H1 (cell line): ENCODE measurements at regions not wholly inside any gene's neighbourhood (a gene's known extent, or its start where the extent isn't known, plus 50 kb on each side); places are given as distances from the start of the nearest gene placed in this dataset.

ENCODE experiments used
- CTCF ChIA-PET: fragments of 300-600 bp; sonication (Branson Sonifier 250); formaldehyde crosslinking; loops from one replicate; lab custom pipeline; 2021; ENCODE audit not compliant: partially characterized antibody; lab: Charles Lee
- POLR2A ChIA-PET: fragments of 300-600 bp; sonication (Branson Sonifier 250); formaldehyde crosslinking; loops from one replicate; lab custom pipeline; 2021; ENCODE audit warnings: inconsistent platforms; ENCODE audit not compliant: partially characterized antibody; lab: Charles Lee
- DNase-seq, 2 experiments: peaks; one replicate each; pipeline versions ENCODE4 v3.0.0 to v3.0.0-alpha.2; 2010 to 2022; ENCODE audit warnings: low spot score in 2 of 2, low read depth in 1 of 2, mixed read lengths in 1 of 2
- FAIRE-seq: peaks from 2 replicates; lab custom pipeline; 2011; peaks lifted over from hg19 to GRCh38; lab: Jason Lieb, UNC
- H2AFZ ChIP-seq: 2 replicates; pipeline ENCODE4 v1.8.1; 2012; ENCODE audit warnings: low read length, inconsistent platforms
- H2AK5ac ChIP-seq: 2 replicates; pipeline ENCODE4 v1.6.1; 2013; ENCODE audit warnings: low read depth, low read length
- H2BK120ac ChIP-seq: replicated peaks from 2 replicates; pipeline ENCODE3; 2013; ENCODE audit warnings: low read depth, low read length, inconsistent platforms
- H2BK12ac ChIP-seq: 2 replicates; pipeline ENCODE4 v1.6.1; 2013; ENCODE audit warnings: low read depth, low read length
- H2BK15ac ChIP-seq: 2 replicates; pipeline ENCODE4 v1.6.1; 2013; ENCODE audit warnings: low read length
- H2BK20ac ChIP-seq: 2 replicates; pipeline ENCODE4 v1.6.1; 2013; ENCODE audit warnings: low read length
- H2BK5ac ChIP-seq: 2 replicates; pipeline ENCODE4 v1.6.1; 2013; ENCODE audit warnings: low read depth, low read length
- H3K14ac ChIP-seq: 2 replicates; pipeline ENCODE4 v1.6.1; 2013; ENCODE audit warnings: inconsistent platforms; ENCODE audit not compliant: insufficient read length
- H3K18ac ChIP-seq: 2 replicates; pipeline ENCODE4 v1.6.1; 2013; ENCODE audit warnings: low read length; ENCODE audit errors: extremely low read depth
- H3K23ac ChIP-seq: 2 replicates; pipeline ENCODE4 v1.6.1; 2013; ENCODE audit warnings: inconsistent platforms; ENCODE audit not compliant: insufficient read length
- H3K23me2 ChIP-seq: 2 replicates; pipeline ENCODE4 v1.6.1; 2013; ENCODE audit warnings: low read depth, low read length
- H3K27ac ChIP-seq: 2 replicates; pipeline ENCODE4 v1.6.1; 2011; ENCODE audit warnings: low read depth, low read length, inconsistent platforms
- H3K27me3 ChIP-seq, 4 experiments: replicated peaks in 1 of 4; 1 replicate in 1 of 4; 2 replicates in 3 of 4; pipeline versions ENCODE4 v1.6.1 to v1.8.1; 2011 to 2013; ENCODE audit warnings: low read length in 3 of 4, mild to moderate bottlenecking in 3 of 4, inconsistent platforms in 2 of 4, mixed read lengths in 2 of 4, moderate library complexity in 1 of 4; ENCODE audit not compliant: control insufficient read depth in 3 of 4, insufficient read depth in 3 of 4; ENCODE audit errors: extremely low read depth in 1 of 4
- H3K36me3 ChIP-seq, 4 experiments: 2 replicates each; pipeline versions ENCODE4 v1.6.1 to v1.8.1; 2011 to 2013; ENCODE audit warnings: mild to moderate bottlenecking in 4 of 4, low read length in 3 of 4, moderate library complexity in 2 of 4, control low read depth in 1 of 4, inconsistent platforms in 1 of 4; ENCODE audit not compliant: insufficient read depth in 4 of 4, control insufficient read depth in 2 of 4
- H3K4ac ChIP-seq: replicated peaks from 2 replicates; pipeline ENCODE3; 2013; ENCODE audit warnings: low read length, low read depth, mixed read lengths, inconsistent platforms; ENCODE audit not compliant: insufficient read length
- H3K4me1 ChIP-seq, 4 experiments: replicated peaks in 1 of 4; 1 replicate in 1 of 4; 2 replicates in 3 of 4; pipeline versions ENCODE4 v1.6.1 to v1.8.1; 2011 to 2013; ENCODE audit warnings: low read length in 3 of 4, inconsistent platforms in 2 of 4, mixed read lengths in 1 of 4; ENCODE audit not compliant: insufficient read depth in 4 of 4, control insufficient read depth in 3 of 4
- H3K4me2 ChIP-seq, 2 experiments: 2 replicates each; pipeline versions ENCODE4 v1.6.1 to v1.8.1; 2011 to 2013; ENCODE audit warnings: low read depth in 2 of 2, low read length in 2 of 2, control low read depth in 1 of 2, inconsistent platforms in 1 of 2, mild to moderate bottlenecking in 1 of 2; ENCODE audit not compliant: insufficient read depth in 1 of 2
- H3K4me3 ChIP-seq, 4 experiments: fragments of 200-600, 300-600 bp in 1 of 4; sonication (generic), shearing (Covaris generic), sonication (Bioruptor Twin) in 1 of 4; 2 replicates each; pipeline versions ENCODE4 v1.5.1 to v1.8.1; 2011 to 2016; ENCODE audit warnings: low read length in 4 of 4, low read depth in 3 of 4, control low read depth in 2 of 4, inconsistent platforms in 2 of 4, mild to moderate bottlenecking in 2 of 4, mixed read lengths in 1 of 4, moderate library complexity in 1 of 4; ENCODE audit not compliant: insufficient read depth in 2 of 4; ENCODE audit errors: extremely low read depth in 1 of 4
- H3K56ac ChIP-seq: replicated peaks from 2 replicates; pipeline ENCODE3; 2013; ENCODE audit warnings: low read depth, mild to moderate bottlenecking, mixed read lengths, low read length, inconsistent platforms; ENCODE audit not compliant: insufficient read length
- H3K79me1 ChIP-seq: 2 replicates; pipeline ENCODE4 v1.6.1; 2013; ENCODE audit warnings: low read depth, low read length, control low read depth
- H3K79me2 ChIP-seq, 2 experiments: 2 replicates each; pipeline versions ENCODE4 v1.6.1 to v1.8.1; 2012 to 2013; ENCODE audit warnings: low read length in 2 of 2, mild to moderate bottlenecking in 2 of 2, inconsistent platforms in 1 of 2; ENCODE audit not compliant: insufficient read depth in 2 of 2, control insufficient read depth in 1 of 2
- H3K9ac ChIP-seq, 4 experiments: replicated peaks in 1 of 4; 1 replicate in 1 of 4; 2 replicates in 3 of 4; pipeline versions ENCODE4 v1.6.1 to v1.8.1; 2011 to 2013; ENCODE audit warnings: low read depth in 3 of 4, low read length in 3 of 4, control low read depth in 2 of 4, mild to moderate bottlenecking in 2 of 4, moderate library complexity in 2 of 4, inconsistent platforms in 1 of 4; ENCODE audit errors: extremely low read depth in 1 of 4
- H3K9me3 ChIP-seq, 2 experiments: 2 replicates each; pipeline versions ENCODE4 v1.6.1 to v1.8.1; 2012 to 2013; ENCODE audit warnings: mild to moderate bottlenecking in 2 of 2, moderate library complexity in 2 of 2, control low read depth in 1 of 2, inconsistent platforms in 1 of 2, low read depth in 1 of 2, low read length in 1 of 2, mixed read lengths in 1 of 2; ENCODE audit not compliant: insufficient read depth in 2 of 2
- H4K20me1 ChIP-seq, 2 experiments: replicated peaks in 1 of 2; 2 replicates each; pipeline versions ENCODE3 to v1.8.1; 2011 to 2013; ENCODE audit warnings: inconsistent platforms in 2 of 2, low read length in 2 of 2, mild to moderate bottlenecking in 1 of 2; ENCODE audit not compliant: insufficient read depth in 2 of 2, control insufficient read depth in 1 of 2
- H4K5ac ChIP-seq: 2 replicates; pipeline ENCODE4 v1.6.1; 2013; ENCODE audit warnings: low read length, low read depth, mixed read lengths, inconsistent platforms; ENCODE audit not compliant: insufficient read length
- H4K8ac ChIP-seq: 2 replicates; pipeline ENCODE4 v1.8.0; 2013; ENCODE audit warnings: mild to moderate bottlenecking, moderate library complexity, low read length, inconsistent platforms; ENCODE audit not compliant: insufficient read depth; ENCODE audit errors: extremely low read depth
- H4K91ac ChIP-seq: replicated peaks from 2 replicates; pipeline ENCODE3; 2013; ENCODE audit warnings: low read length, mixed read lengths, inconsistent platforms; ENCODE audit not compliant: insufficient read length
- CEBPB ChIP-seq: IDR thresholded peaks from 2 replicates; pipeline ENCODE4 v1.6.1; 2012; ENCODE audit warnings: low read depth, low read length
- GABPA ChIP-seq: IDR thresholded peaks from 2 replicates; pipeline ENCODE4 v1.6.1; 2011; ENCODE audit warnings: mild to moderate bottlenecking, low read length, moderate library complexity, borderline replicate concordance; ENCODE audit not compliant: insufficient read depth
- HDAC6 ChIP-seq: IDR thresholded peaks from one replicate; pipeline ENCODE4 v1.7.1; 2012; ENCODE audit warnings: low read depth, mild to moderate bottlenecking, inconsistent platforms, low read length, moderate library complexity
- NRF1 ChIP-seq: IDR thresholded peaks from 2 replicates; pipeline ENCODE4 v1.6.1; 2011; ENCODE audit warnings: mild to moderate bottlenecking, low read depth, low read length, improper control_type of control experiment
- PHF8 ChIP-seq: fragments of 200-600 bp; sonication (generic); conservative IDR thresholded peaks from 2 replicates; pipeline ENCODE4 v1.7.1; 2012; ENCODE audit warnings: low read depth, mild to moderate bottlenecking, inconsistent platforms, low read length, moderate library complexity
- POLR2AphosphoS5 ChIP-seq: IDR thresholded peaks from 2 replicates; pipeline ENCODE4 v1.6.1; 2011; ENCODE audit warnings: low read depth, low read length
- RXRA ChIP-seq: IDR thresholded peaks from 2 replicates; pipeline ENCODE4 v1.6.1; 2011; ENCODE audit warnings: low read depth, mild to moderate bottlenecking, low read length, moderate library complexity; ENCODE audit not compliant: insufficient read depth
- SIN3A ChIP-seq, 2 experiments: IDR thresholded peaks in 1 of 2; conservative IDR thresholded peaks in 1 of 2; 2 replicates each; pipeline ENCODE4 v1.6.1; 2011 to 2012; ENCODE audit warnings: low read length in 2 of 2, improper control_type of control experiment in 1 of 2, low read depth in 1 of 2, mild to moderate bottlenecking in 1 of 2
- SIRT6 ChIP-seq: IDR thresholded peaks from one replicate; pipeline ENCODE4 v1.7.1; 2012; ENCODE audit warnings: low read length, inconsistent platforms
- SRF ChIP-seq: IDR thresholded peaks from 2 replicates; pipeline ENCODE4 v1.6.1; 2011; ENCODE audit warnings: mild to moderate bottlenecking, low read depth, low read length, moderate library complexity
- ZNF274 ChIP-seq: IDR thresholded peaks from 2 replicates; pipeline ENCODE4 v1.7.0; 2012; ENCODE audit warnings: low read length, borderline replicate concordance; ENCODE audit errors: extremely low read depth
- WGBS, 2 experiments: shearing (Covaris generic) in 1 of 2; methylation state at CpG; one replicate each; pipeline versions ENCODE4 v1.1.6 to v1.1.7; 2013 to 2015; ENCODE audit warnings: low lambda C conversion rate in 2 of 2, mixed read lengths in 2 of 2, inconsistent platforms in 1 of 2, low coverage in 1 of 2, missing lambda C conversion rate in 1 of 2; ENCODE audit not compliant: insufficient replicate concordance in 2 of 2, insufficient coverage in 1 of 2, insufficient read length in 1 of 2; ENCODE audit errors: extremely low coverage in 1 of 2, missing lambda C conversion rate in 1 of 2; 5-methylcytosine and 5-hydroxymethylcytosine counted together
- TF ChIP-seq, protein P1 (sequence below): IDR thresholded peaks from 2 replicates; pipeline ENCODE4 v1.6.1; 2012; ENCODE audit warnings: inconsistent platforms
- TF ChIP-seq, protein P2 (sequence below), 3 experiments: IDR thresholded peaks; 1 replicate in 2 of 3; 2 replicates in 1 of 3; pipeline versions ENCODE4 v1.5.1 to v1.6.1; 2011; ENCODE audit warnings: low read length in 3 of 3, mild to moderate bottlenecking in 3 of 3, inconsistent platforms in 2 of 3, low read depth in 1 of 3, moderate library complexity in 1 of 3; ENCODE audit not compliant: insufficient read depth in 1 of 3; ENCODE audit errors: control extremely low read depth in 1 of 3

DNA sequence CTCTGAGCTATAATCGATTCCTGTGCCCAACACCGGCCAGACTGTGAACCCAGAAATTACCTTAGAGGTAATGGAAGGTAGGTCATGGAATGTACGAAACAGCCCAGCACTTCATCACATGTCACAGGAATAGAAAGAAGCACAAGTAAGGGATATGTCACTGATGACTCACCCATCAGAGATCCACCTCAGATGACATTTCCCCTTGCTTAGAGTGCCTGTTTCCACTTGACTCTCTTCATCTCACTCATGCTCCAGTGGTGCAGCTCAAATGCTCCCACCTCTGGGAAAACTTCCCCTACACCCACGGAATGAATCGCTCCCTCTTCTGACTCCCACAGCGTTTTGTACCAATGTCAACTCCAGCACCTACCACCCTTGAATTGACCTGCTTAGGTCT, 381.6 kb upstream of the CNR1 start:
- Histone ChIP-seq H3K4me2 (no peak overlapping the region), H2AFZ (no peak overlapping the region), H3K14ac (no peak overlapping the region), H3K4me1 (no peaks in the 10 kb centered on the region), H4K20me1 (no peaks in the 10 kb centered on the region), H3K27ac (no peak overlapping the region), H2BK15ac (no peak overlapping the region), H2BK5ac (no peak overlapping the region), H3K9me3 (no peaks in the 10 kb centered on the region), H3K23me2 (no peaks in the 10 kb centered on the region), H3K9ac (no peak overlapping the region), H3K79me2 (no peaks in the 10 kb centered on the region), H3K18ac (no peak overlapping the region), H3K4ac (no peak overlapping the region), H4K8ac (no peak overlapping the region), H4K5ac (no peak overlapping the region), H3K23ac (no peak overlapping the region), H4K91ac (no peak overlapping the region), H3K56ac (no peak overlapping the region), H2BK12ac (no peak overlapping the region), H2BK20ac (no peak overlapping the region), H3K4me3 (no peak overlapping the region), H3K27me3 (no peaks in the 10 kb centered on the region), H2AK5ac (no peak overlapping the region), H3K79me1 (no peaks in the 10 kb centered on the region), H3K36me3 (no peaks in the 10 kb centered on the region), H2BK120ac (no peak overlapping the region)
- no peak for FAIRE-seq
- ChIA-PET CTCF (no interaction called here), POLR2A (no interaction called here)
- no peak for DNase-seq
- 93% methylated on average over 6 of the region's 6 CpGs; no CpG with 5 or more reads in 1 of the 2 experiments for WGBS, 2 experiments
- TF ChIP-seq RXRA (no peak), NRF1 (no peak), PHF8 (no peak), SIN3A (conservative IDR thresholded peaks at IDR 0.05 in 1 of 2, IDR thresholded peaks at IDR 0.05 in 1 of 2; ENCODE audit: low read depth in 1 of 2, low read length in 2 of 2) (no peak), ZNF274 (no peak), POLR2AphosphoS5 (no peak), GABPA (no peak), SIRT6 (no peak), HDAC6 (no peak), CEBPB (no peak), SRF (no peak)
- TF ChIP-seq, protein P1, sequence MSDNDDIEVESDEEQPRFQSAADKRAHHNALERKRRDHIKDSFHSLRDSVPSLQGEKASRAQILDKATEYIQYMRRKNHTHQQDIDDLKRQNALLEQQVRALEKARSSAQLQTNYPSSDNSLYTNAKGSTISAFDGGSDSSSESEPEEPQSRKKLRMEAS: no peak
- TF ChIP-seq, protein P2, sequence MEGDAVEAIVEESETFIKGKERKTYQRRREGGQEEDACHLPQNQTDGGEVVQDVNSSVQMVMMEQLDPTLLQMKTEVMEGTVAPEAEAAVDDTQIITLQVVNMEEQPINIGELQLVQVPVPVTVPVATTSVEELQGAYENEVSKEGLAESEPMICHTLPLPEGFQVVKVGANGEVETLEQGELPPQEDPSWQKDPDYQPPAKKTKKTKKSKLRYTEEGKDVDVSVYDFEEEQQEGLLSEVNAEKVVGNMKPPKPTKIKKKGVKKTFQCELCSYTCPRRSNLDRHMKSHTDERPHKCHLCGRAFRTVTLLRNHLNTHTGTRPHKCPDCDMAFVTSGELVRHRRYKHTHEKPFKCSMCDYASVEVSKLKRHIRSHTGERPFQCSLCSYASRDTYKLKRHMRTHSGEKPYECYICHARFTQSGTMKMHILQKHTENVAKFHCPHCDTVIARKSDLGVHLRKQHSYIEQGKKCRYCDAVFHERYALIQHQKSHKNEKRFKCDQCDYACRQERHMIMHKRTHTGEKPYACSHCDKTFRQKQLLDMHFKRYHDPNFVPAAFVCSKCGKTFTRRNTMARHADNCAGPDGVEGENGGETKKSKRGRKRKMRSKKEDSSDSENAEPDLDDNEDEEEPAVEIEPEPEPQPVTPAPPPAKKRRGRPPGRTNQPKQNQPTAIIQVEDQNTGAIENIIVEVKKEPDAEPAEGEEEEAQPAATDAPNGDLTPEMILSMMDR (IDR thresholded peaks at IDR 0.05; ENCODE audit: control extremely low read depth in 1 of 3, insufficient read depth in 1 of 3, low read depth in 1 of 3, low read length in 3 of 3): no peak
